Heart right ventricle (tissue), 16 donors: ENCODE measurements at regions not wholly inside any gene's neighbourhood (a gene's known extent, or its start where the extent isn't known, plus 50 kb on each side); places are given as distances from the start of the nearest gene placed in this dataset.
"Not testable (repeated sequence)": the region's sequence is repeated elsewhere in the genome, so short reads cannot be mapped to it uniquely, and the experiment has no call there.

ENCODE experiments used
- ATAC-seq, 8 donors: fragments of 200-7000 bp; cut with Tn5 transposase; one replicate each; pipeline ENCODE4 v1.9.1; 2020; ENCODE audit warnings: mild to moderate bottlenecking in 8 of 8, moderate library complexity in 8 of 8, moderate number of reproducible peaks in 1 of 8
- DNase-seq, 2 donors: peaks; one replicate each; pipeline ENCODE4 v3.0.0-alpha.2; 2020
- H3K27ac ChIP-seq, 10 donors: fragments of 200-600 bp; sonication (generic) in 2 of 10; one replicate each; pipeline versions ENCODE4 v1.5.0 to v1.8.0; 2020 to 2022; ENCODE audit warnings: mild to moderate bottlenecking in 3 of 10
- H3K27me3 ChIP-seq, 7 donors: fragments of 200-600 bp; one replicate each; pipeline ENCODE4 v1.8.0; 2021 to 2022; ENCODE audit warnings: mild to moderate bottlenecking in 2 of 7
- H3K36me3 ChIP-seq, 9 donors: fragments of 200-600 bp; sonication (generic) in 1 of 9; one replicate each; pipeline versions ENCODE4 v1.5.0 to v1.8.0; 2020 to 2022; ENCODE audit warnings: mild to moderate bottlenecking in 2 of 9
- H3K4me1 ChIP-seq, 9 donors: fragments of 200-600 bp; sonication (generic) in 1 of 9; one replicate each; pipeline versions ENCODE4 v1.5.0 to v1.8.0; 2020 to 2022; ENCODE audit warnings: mild to moderate bottlenecking in 4 of 9
- H3K4me3 ChIP-seq, 10 donors: fragments of 200-600 bp; sonication (generic) in 2 of 10; one replicate each; pipeline versions ENCODE4 v1.5.0 to v1.8.0; 2020 to 2022; ENCODE audit warnings: mild to moderate bottlenecking in 7 of 10, moderate library complexity in 2 of 10
- H3K9me3 ChIP-seq, 11 donors: fragments of 200-600 bp in 10 of 11; sonication (generic) in 2 of 11; one replicate each; pipeline versions ENCODE4 v1.5.0 to v1.8.0; 2013 to 2022; ENCODE audit warnings: mild to moderate bottlenecking in 2 of 11, control low read depth in 1 of 11, moderate library complexity in 1 of 11
- WGBS, 2 donors: extraction: QIAGEN DNeasy Blood & Tissue Kit; methylation state at CpG; one replicate each; pipeline ENCODE4 v1.1.7; 2013; ENCODE audit warnings: inconsistent platforms in 1 of 2; 5-methylcytosine and 5-hydroxymethylcytosine counted together
- intact Hi-C, 10 donors: fragments of 100-400 bp; cut with DNase I; formaldehyde crosslinking; loops; one replicate each; pipeline versions ENCODE4 v1.11.1 to v1.14.2; 2022
- TF ChIP-seq, protein P1 (sequence below), 9 donors: fragments of 200-600 bp; sonication (generic) in 2 of 9; IDR thresholded peaks; one replicate each; pipeline versions ENCODE4 v1.5.0 to v1.8.0; 2021 to 2022; ENCODE audit warnings: antibody characterized with exemption in 9 of 9, mild to moderate bottlenecking in 5 of 9, moderate library complexity in 1 of 9
- donor health status: Arrhythmogenic right ventricular cardiomyopathy.
- donor health status: ischemic (EF 13 %, LVEDD 7.1; RV severe dilation, severe dysfunction).
- donor health status: healthy with polysubstance abuse.
- donor health status: DM: no; HTN: yes; CAD: no.
- donor health status: DM: no; HTN: no; CAD: no.
- donor health status: ischemic (EF 25% LVEDD 6.9; RV normal size, moderate dysfunction).
- donor health status: ischemic (EF 25% LVEDD 5.7; RV mildly dilated, moderate dysfunction).
- donor health status: healthy.
- donor health status: DM: yes; HTN: yes; CAD: no.
- donor health status: Ischemic cardiomyopathy.
- donor health status: ischemic (EF 35%, LVEDD 5.7; RV mildly dilated, moderate dysfunction).
- donor health status: nonischemic (EF 11% LVEDD 7.7; RV severe dilation, severe dysfunction).
- donor health status: DM: yes; HTN: yes; CAD: no.
- donor health status: PGD.
- donor health status: ischemic (EF 29% LVEDD 5.4; RV normal size, mild dysfunction).
- donor health status: nonischemic (EF 23%, LVEDD 6.1; RV moderate dilation, normal function).

DNA sequence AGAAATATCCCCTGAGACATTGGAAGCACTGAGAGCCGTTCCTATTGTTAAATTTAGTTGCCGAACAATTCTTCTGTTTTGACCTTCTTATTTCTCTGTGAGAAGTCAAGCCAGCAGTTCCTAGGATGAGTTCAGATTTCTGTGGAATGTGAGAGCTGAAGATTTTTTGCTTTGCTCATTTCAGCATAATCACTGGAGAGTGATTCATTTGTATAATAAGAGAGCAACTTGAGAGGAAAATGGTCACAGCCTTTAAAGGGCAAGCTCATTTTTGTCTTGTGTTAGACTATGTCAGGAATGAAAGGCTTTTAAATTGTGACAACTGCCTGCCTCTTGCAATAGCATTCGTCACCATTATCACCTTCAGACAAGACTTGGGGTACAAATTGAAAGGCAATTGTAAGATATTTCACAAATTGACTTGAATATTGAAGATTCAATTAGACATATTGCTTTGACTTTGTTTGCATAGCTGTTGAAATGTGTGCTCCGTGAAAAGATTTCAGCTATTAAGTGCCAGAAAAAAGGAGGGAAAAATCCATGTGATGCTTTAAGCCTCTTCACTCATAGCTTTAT, 900.0 kb upstream of the GOT2 start:
- H3K27me3 ChIP-seq: no peaks in the 10 kb centered on the region
- ATAC-seq (no peak), DNase-seq (no peak)
- no peak overlapping the region for H3K4me3 ChIP-seq
- TF ChIP-seq, protein P1, sequence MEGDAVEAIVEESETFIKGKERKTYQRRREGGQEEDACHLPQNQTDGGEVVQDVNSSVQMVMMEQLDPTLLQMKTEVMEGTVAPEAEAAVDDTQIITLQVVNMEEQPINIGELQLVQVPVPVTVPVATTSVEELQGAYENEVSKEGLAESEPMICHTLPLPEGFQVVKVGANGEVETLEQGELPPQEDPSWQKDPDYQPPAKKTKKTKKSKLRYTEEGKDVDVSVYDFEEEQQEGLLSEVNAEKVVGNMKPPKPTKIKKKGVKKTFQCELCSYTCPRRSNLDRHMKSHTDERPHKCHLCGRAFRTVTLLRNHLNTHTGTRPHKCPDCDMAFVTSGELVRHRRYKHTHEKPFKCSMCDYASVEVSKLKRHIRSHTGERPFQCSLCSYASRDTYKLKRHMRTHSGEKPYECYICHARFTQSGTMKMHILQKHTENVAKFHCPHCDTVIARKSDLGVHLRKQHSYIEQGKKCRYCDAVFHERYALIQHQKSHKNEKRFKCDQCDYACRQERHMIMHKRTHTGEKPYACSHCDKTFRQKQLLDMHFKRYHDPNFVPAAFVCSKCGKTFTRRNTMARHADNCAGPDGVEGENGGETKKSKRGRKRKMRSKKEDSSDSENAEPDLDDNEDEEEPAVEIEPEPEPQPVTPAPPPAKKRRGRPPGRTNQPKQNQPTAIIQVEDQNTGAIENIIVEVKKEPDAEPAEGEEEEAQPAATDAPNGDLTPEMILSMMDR (IDR thresholded peaks at IDR 0.05): no peak
- no peaks in the 10 kb centered on the region for H3K36me3 ChIP-seq
- peaks cover 0 to 11% (median 0%) of the 10 kb centered on the region in 11 donors for H3K9me3 ChIP-seq
- intact Hi-C loops: no loop called here
- no peaks in the 10 kb centered on the region for H3K4me1 ChIP-seq
- no peak overlapping the region for H3K27ac ChIP-seq
- 39 to 44% methylated on average over 4 of the region's 4 CpGs for WGBS, 2 donors

DNA sequence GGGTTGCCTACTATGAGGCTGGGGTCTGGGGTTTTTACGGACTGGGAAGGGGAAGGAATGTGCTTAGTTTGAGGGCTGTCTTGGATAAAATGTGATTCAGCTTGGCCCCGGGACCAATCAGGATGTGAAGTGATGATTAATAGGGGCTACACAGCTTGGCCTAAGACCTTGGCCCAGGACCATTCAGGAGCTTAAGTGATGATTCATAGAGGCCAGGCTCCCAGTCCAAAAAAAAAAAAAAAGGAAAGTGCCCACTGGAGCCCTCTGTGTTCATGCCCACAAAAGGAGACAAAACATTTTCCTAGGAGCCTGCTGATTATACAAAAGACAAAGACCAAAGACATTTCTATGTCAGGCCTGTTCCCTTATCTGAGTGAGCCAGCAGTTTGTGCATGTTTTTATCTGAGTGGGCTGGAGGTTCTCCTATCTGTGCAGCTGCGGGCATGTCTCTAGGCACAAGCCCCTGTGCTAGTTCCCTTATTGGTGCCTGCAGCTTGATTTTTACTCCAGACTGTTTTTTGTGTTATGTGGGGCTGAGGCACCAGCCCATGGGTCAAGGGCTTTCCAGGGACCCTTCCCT, 898.2 kb upstream of the GOT2 start:
- intact Hi-C loops: no loop called here
- H3K27ac ChIP-seq: no peak overlapping the region
- 54 to 66% methylated on average over 3 of the region's 3 CpGs for WGBS, 2 donors

DNA sequence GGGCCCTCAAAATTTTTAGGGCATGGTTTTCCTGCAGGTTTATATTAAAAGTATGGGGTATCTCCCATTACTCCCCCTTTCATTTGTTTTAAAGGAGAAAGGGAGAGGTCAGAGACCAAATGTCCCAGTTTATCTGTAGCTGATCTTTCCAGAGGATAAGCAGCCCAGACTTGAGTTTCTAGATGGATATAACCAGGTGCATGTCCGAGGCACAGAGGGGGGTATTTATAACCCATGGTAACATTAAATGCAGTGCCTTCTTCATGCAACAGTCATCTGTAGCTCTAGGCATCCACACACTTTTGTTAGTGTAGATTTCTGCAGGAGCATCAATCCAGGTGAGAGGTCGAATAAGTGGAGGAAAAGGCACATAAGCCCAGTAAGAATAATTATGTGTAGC, 890.3 kb upstream of the GOT2 start:
- not testable (repeated sequence) for H3K4me3 ChIP-seq, H3K36me3 ChIP-seq, ATAC-seq, H3K9me3 ChIP-seq, DNase-seq, H3K4me1 ChIP-seq, H3K27ac ChIP-seq, H3K27me3 ChIP-seq
- 60 to 73% methylated on average over 2 of the region's 2 CpGs for WGBS, 2 donors
- intact Hi-C loops: loop anchor here in 1 of 10 donors (10.0 kb wide), 1 partner anchor 1340 kb away; no protein-coding TSS in a partner anchor

More for the DNA sequence above, 898.2 kb upstream of the GOT2 start:
- peaks cover 0 to 11% (median 0%) of the 10 kb centered on the region in 11 donors for H3K9me3 ChIP-seq
- no peaks in the 10 kb centered on the region for H3K27me3 ChIP-seq
- no peaks in the 10 kb centered on the region for H3K36me3 ChIP-seq
- no peak for ATAC-seq
- TF ChIP-seq, protein P1 (IDR thresholded peaks at IDR 0.05): no peak
- no peak for DNase-seq
- no peak overlapping the region for H3K4me3 ChIP-seq
- H3K4me1 ChIP-seq: no peaks in the 10 kb centered on the region

DNA sequence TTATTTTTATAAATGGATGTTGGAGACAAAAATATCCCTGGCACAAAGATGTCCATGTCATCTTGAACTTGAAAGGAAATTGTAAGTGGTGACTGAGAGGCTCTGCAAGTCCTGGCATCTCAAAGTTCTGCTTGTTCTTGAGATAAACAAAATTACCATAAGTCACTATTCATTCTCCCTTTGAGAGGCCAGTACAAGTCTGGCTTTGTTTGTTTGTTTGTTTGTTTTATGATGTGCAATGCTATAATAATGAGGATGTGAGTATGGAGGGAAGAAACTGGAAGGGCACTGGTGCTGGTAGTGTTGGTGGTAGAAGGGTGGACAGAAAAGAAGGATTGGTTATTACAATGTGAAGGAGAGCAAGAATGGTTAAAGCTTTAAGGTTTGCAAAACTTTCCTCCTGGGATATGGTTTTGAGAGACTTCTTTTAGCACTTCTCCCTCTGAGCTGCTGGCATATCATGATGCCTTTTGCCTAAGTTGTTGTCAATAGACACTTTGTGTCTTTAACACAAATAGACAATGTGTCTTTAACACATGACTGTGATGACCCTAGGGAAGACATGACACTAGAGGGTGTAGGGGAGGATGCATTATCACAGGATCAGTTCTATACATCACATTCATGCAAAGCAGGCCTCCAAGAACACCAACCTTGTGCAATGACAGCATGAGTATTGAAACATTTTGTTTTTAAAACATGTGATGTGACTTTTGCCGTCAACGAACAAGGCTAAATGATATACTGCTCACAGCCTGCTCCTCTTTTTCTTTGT, 880.5 kb upstream of the GOT2 start:
- Histone ChIP-seq H3K36me3 (no peaks in the 10 kb centered on the region), H3K4me1 (no peaks in the 10 kb centered on the region), H3K27ac (no peak overlapping the region), H3K9me3 (peaks cover 0 to 5% (median 0%) of the 10 kb centered on the region in 11 donors), H3K4me3 (no peak overlapping the region), H3K27me3 (no peaks in the 10 kb centered on the region)
- ATAC-seq (no peak), DNase-seq (no peak)
- intact Hi-C loops: no loop called here
- WGBS, 2 donors: 87 to 89% methylated on average over 2 of the region's 2 CpGs
- TF ChIP-seq, protein P1 (IDR thresholded peaks at IDR 0.05): no peak

DNA sequence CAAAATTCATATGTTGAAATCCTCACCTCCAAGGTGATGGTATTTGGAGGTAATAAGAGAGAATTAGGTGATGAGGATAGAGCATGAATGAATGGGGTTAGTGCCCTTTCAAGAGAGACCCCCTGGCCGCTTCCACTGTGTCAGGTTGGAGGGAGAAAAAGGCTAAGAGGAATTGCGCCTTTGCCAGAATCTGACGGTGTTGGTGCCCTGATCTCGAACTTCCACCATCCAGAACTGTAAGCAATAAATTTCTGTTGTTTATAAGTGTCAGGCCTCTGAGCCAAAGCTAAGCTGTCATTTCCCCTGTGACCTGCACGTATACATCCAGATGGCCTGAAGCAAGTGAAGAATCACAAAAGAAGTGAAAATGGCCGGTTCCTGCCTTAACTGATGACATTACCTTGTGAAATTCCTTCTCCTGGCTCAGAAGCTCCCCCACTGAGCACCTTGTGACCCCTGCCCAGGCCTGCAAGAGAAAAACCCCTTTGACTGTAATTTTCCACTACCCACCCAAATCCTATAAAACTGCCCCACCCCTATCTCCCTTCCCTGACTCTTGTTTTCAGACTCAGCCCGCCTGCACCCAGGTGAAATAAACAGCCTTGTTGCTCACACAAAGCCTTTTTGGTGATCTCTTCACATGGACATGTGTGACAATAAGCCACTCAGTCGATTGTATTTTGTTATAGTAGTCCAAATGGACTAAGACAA, 878.9 kb upstream of the GOT2 start:
- ATAC-seq, H3K27ac ChIP-seq, H3K27me3 ChIP-seq, H3K36me3 ChIP-seq, intact Hi-C loops, H3K9me3 ChIP-seq, H3K4me1 ChIP-seq, DNase-seq, H3K4me3 ChIP-seq: not testable (repeated sequence)
- WGBS, 2 donors: 66 to 68% methylated on average over 8 of the region's 8 CpGs
